ENCODE measurements at regions not wholly inside any gene's neighbourhood (a gene's known extent, or its start where the extent isn't known, plus 50 kb on each side); places are given as distances from the start of the nearest gene placed in this dataset.

DNA sequence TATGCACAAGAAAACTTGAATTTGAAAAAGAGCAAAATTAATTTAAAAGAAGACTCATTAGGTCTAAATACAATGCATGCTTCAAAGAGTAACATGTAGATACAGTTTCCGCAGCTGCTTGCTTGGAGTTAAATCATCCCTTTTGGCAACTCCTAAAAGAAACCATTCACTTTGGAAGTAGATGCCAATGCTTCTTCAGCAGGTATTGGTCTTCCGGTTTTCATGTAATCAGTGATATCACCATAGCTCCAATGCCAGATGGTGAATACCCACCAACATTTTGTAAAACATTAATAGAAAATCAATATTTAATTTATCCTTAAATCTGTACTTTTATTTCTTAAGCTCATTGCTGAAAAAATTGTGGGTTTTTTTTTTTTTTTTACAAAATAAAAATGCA is 381.1 kb upstream of the PHF14 start:
- TF ChIP-seq ELF4 (CRISPR knock-in tag; IDR thresholded peaks at IDR 0.05; ENCODE audit: low read depth) (no peak), CBFB (CRISPR knock-in tag; IDR thresholded peaks at IDR 0.05; ENCODE audit: low read depth) (no peak), OVOL2 (CRISPR knock-in tag; IDR thresholded peaks at IDR 0.05; ENCODE audit: borderline replicate concordance) (no peak), CTCF (IDR thresholded peaks at IDR 0.05) (no peak), SP1 (CRISPR knock-in tag; conservative IDR thresholded peaks at IDR 0.05) (no peak), E2F5 (CRISPR knock-in tag; IDR thresholded peaks at IDR 0.05) (no peak), ETV6 (CRISPR knock-in tag; IDR thresholded peaks at IDR 0.05) (no peak), TP53 (CRISPR knock-in tag; IDR thresholded peaks at IDR 0.05) (no peak), ZNF317 (CRISPR knock-in tag; IDR thresholded peaks at IDR 0.05; ENCODE audit: borderline replicate concordance, low read depth) (no peak), ZNF423 (CRISPR knock-in tag; IDR thresholded peaks at IDR 0.05) (no peak)
- TF ChIP-seq, protein P1, sequence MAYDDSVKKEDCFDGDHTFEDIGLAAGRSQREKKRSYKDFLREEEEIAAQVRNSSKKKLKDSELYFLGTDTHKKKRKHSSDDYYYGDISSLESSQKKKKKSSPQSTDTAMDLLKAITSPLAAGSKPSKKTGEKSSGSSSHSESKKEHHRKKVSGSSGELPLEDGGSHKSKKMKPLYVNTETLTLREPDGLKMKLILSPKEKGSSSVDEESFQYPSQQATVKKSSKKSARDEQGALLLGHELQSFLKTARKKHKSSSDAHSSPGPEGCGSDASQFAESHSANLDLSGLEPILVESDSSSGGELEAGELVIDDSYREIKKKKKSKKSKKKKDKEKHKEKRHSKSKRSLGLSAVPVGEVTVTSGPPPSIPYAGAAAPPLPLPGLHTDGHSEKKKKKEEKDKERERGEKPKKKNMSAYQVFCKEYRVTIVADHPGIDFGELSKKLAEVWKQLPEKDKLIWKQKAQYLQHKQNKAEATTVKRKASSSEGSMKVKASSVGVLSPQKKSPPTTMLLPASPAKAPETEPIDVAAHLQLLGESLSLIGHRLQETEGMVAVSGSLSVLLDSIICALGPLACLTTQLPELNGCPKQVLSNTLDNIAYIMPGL (CRISPR knock-in tag; IDR thresholded peaks at IDR 0.05): no peak
- TF ChIP-seq, protein P2, sequence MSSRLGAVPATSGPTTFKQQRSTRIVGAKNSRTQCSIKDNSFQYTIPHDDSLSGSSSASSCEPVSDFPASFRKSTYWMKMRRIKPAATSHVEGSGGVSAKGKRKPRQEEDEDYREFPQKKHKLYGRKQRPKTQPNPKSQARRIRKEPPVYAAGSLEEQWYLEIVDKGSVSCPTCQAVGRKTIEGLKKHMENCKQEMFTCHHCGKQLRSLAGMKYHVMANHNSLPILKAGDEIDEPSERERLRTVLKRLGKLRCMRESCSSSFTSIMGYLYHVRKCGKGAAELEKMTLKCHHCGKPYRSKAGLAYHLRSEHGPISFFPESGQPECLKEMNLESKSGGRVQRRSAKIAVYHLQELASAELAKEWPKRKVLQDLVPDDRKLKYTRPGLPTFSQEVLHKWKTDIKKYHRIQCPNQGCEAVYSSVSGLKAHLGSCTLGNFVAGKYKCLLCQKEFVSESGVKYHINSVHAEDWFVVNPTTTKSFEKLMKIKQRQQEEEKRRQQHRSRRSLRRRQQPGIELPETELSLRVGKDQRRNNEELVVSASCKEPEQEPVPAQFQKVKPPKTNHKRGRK (CRISPR knock-in tag; IDR thresholded peaks at IDR 0.05; ENCODE audit: borderline replicate concordance): no peak
- TF ChIP-seq, protein P3, sequence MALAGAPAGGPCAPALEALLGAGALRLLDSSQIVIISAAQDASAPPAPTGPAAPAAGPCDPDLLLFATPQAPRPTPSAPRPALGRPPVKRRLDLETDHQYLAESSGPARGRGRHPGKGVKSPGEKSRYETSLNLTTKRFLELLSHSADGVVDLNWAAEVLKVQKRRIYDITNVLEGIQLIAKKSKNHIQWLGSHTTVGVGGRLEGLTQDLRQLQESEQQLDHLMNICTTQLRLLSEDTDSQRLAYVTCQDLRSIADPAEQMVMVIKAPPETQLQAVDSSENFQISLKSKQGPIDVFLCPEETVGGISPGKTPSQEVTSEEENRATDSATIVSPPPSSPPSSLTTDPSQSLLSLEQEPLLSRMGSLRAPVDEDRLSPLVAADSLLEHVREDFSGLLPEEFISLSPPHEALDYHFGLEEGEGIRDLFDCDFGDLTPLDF (CRISPR knock-in tag; IDR thresholded peaks at IDR 0.05): no peak
- TF ChIP-seq, protein P4, sequence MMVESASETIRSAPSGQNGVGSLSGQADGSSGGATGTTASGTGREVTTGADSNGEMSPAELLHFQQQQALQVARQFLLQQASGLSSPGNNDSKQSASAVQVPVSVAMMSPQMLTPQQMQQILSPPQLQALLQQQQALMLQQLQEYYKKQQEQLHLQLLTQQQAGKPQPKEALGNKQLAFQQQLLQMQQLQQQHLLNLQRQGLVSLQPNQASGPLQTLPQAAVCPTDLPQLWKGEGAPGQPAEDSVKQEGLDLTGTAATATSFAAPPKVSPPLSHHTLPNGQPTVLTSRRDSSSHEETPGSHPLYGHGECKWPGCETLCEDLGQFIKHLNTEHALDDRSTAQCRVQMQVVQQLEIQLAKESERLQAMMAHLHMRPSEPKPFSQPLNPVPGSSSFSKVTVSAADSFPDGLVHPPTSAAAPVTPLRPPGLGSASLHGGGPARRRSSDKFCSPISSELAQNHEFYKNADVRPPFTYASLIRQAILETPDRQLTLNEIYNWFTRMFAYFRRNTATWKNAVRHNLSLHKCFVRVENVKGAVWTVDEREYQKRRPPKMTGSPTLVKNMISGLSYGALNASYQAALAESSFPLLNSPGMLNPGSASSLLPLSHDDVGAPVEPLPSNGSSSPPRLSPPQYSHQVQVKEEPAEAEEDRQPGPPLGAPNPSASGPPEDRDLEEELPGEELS (CRISPR knock-in tag; IDR thresholded peaks at IDR 0.05): no peak

Measured in WTC11 (cell line).